Cardiac muscle cell (in vitro differentiated cells and primary cell): ENCODE measurements at regions not wholly inside any gene's neighbourhood (a gene's known extent, or its start where the extent isn't known, plus 50 kb on each side); places are given as distances from the start of the nearest gene placed in this dataset.

Source experiments
- DNase-seq, 2 donors: peaks; one replicate each; pipeline versions ENCODE4 v3.0.0 to v3.0.0-alpha.2; 2010 to 2017; ENCODE audit warnings: low read depth in 1 of 2, low spot score in 1 of 2
- H3K27ac ChIP-seq: fragments of 200-600 bp; sonication (generic); 2 replicates; pipeline ENCODE4 v1.5.1; 2016
- H3K27me3 ChIP-seq: fragments of 200-600 bp; sonication (generic); 2 replicates; pipeline ENCODE4 v1.6.0; 2016; ENCODE audit warnings: control low read depth
- H3K36me3 ChIP-seq: fragments of 200-600 bp; sonication (generic); 2 replicates; pipeline ENCODE4 v1.5.1; 2016; ENCODE audit warnings: control low read depth
- H3K4me1 ChIP-seq: fragments of 200-600 bp; sonication (generic); 2 replicates; pipeline ENCODE4 v1.8.1; 2017; ENCODE audit warnings: low read depth, mild to moderate bottlenecking, mixed run types
- H3K4me3 ChIP-seq: fragments of 200-600 bp; sonication (generic); 2 replicates; pipeline ENCODE4 v1.5.1; 2016; ENCODE audit warnings: mild to moderate bottlenecking
- H3K9me3 ChIP-seq: fragments of 200-600 bp; sonication (generic); 2 replicates; pipeline ENCODE4 v1.5.1; 2017; ENCODE audit warnings: low read depth, mild to moderate bottlenecking, control low read depth
- CTCF ChIP-seq: IDR thresholded peaks from 2 replicates; pipeline ENCODE4 v1.5.1; 2012; ENCODE audit warnings: low read depth, mild to moderate bottlenecking, low read length

DNA sequence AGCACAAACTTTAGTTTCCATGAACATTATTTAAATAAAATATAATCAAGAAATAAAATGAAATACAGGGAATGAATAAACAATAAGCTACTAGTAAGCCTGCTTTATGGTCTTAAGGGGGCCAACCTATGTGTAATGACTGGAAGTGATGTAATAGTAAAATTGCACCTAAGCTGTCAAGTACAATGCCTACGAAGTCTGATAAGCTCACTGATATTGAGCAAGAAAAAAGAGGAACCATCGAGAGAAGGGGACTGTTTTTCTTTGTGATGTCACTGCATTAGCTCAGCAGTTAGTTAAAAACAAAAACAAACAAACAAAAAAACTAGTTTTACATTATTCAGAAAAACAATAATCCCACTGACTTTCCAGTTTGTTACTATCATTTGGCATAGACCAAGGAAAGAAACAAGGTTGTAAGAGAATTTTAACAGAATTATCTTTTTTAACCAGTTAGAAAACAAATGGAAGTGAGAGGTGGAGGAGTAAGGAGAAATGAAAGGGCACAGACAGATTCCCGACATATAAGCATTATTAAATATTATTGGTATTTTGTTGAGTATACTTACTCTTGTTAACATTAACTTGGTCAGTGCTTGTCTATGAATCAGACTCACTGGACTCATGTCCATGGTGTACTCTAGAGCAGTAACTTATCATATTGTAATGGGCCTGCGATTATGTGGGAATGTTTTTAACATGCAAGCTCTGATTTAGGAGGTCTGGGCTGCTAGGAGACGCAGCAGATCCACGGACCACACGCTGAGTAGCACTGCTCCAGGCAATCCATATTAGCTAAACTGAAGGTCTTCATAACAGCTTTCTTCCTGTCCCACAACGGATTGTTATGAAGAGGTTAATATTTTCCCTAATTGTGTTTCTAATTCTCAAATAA is 99.6 kb upstream of the HMGCLL1 start:
- DNase-seq, result peak in 1 of 2 donors; percentile 11
- H3K9me3 ChIP-seq, result no peaks in the 10 kb centered on the region
- H3K27me3 ChIP-seq, result no peaks in the 10 kb centered on the region
- H3K36me3 ChIP-seq, result no peaks in the 10 kb centered on the region
- no peak overlapping the region for H3K27ac ChIP-seq
- H3K4me3 ChIP-seq, result no peak overlapping the region
- peaks cover 13% of the 10 kb centered on the region for H3K4me1 ChIP-seq
- TF ChIP-seq CTCF, result no peak

DNA sequence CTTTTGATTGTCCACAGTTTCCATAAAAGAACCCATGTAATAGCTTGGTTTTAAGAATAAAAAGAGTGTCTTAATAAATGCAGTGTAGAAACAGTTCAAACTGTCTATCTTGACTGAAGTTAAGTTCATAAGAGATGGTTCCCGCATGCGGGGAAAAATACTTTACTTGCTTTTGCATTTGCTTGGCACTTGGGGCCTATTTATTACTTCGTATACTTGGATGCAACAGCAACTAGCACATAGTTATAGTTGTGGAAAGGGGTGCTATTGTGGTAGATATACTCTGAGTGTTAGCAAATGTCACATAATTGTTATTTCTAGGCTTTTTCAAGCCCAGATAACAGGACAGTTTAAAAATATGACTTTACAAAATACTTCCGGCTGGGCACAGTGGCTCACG is 97.7 kb upstream of the HMGCLL1 start:
- Histone ChIP-seq H3K27me3 (no peaks in the 10 kb centered on the region), H3K27ac (no peak overlapping the region), H3K4me1 (peaks cover 13% of the 10 kb centered on the region), H3K36me3 (no peaks in the 10 kb centered on the region), H3K4me3 (no peak overlapping the region), H3K9me3 (no peaks in the 10 kb centered on the region)
- DNase-seq, result no peak
- no peak for TF ChIP-seq CTCF

- TF ChIP-seq CTCF, result no peak
- H3K9me3 ChIP-seq, result no peaks in the 10 kb centered on the region
- DNase-seq, result no peak
- H3K27ac ChIP-seq, result no peak overlapping the region
- no peak overlapping the region for H3K4me3 ChIP-seq
- H3K27me3 ChIP-seq, result no peaks in the 10 kb centered on the region
- H3K36me3 ChIP-seq, result no peaks in the 10 kb centered on the region
- peaks cover 13% of the 10 kb centered on the region for H3K4me1 ChIP-seq
Observed at GRCh38 chr6:55675941-55676340, 96.9 kb upstream of the HMGCLL1 start.

- Histone ChIP-seq H3K36me3 (no peaks in the 10 kb centered on the region), H3K27me3 (no peaks in the 10 kb centered on the region), H3K4me1 (peaks cover 5% of the 10 kb centered on the region), H3K9me3 (no peaks in the 10 kb centered on the region), H3K27ac (no peak overlapping the region), H3K4me3 (no peak overlapping the region)
- DNase-seq, result no peak
- TF ChIP-seq CTCF, result no peak
Observed at GRCh38 chr6:55674672-55675071, 95.7 kb upstream of the HMGCLL1 start.

DNA sequence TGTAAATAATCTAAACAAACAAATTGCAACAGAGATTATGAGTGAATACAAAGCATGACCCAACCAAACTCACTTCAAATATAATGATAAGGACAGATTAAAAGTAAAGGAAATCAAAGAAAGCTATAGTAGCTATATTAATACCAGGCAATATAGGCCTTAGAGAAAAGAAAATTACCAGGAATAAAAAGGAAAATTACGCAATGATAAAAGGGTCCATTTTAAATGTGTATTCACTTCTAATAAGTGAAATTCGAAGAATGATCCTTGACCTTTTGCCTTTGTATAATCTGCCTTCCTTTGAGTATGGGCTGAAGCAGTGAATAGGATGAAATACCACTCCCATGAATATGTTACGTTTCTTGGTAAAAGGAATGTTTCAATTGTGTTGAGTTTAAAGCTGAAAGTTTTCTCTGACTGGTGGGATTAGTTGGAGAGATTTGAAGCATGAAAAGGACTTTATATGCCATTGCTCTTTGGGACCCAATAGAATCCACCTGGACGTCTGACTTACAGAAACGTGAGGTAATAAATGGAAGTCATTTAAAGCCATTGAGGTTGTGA is 91.9 kb upstream of the HMGCLL1 start:
- no peaks in the 10 kb centered on the region for H3K36me3 ChIP-seq
- no peaks in the 10 kb centered on the region for H3K27me3 ChIP-seq
- DNase-seq, result no peak
- no peak overlapping the region for H3K27ac ChIP-seq
- H3K4me1 ChIP-seq, result peaks cover 26% of the 10 kb centered on the region
- no peak overlapping the region for H3K4me3 ChIP-seq
- no peaks in the 10 kb centered on the region for H3K9me3 ChIP-seq
- no peak for TF ChIP-seq CTCF
